Activated CD4-positive, alpha-beta memory T cell treated with anti-CD3 and anti-CD28 coated beads for 36 hours (primary cell): ENCODE measurements at regions not wholly inside any gene's neighbourhood (a gene's known extent, or its start where the extent isn't known, plus 50 kb on each side); places are given as distances from the start of the nearest gene placed in this dataset.

Experiments used
- CTCF ChIA-PET: fragments of 350-600 bp; sonication (Branson Sonifier 250); formaldehyde crosslinking; loops from one replicate; lab custom pipeline; 2021; ENCODE audit warnings: antibody characterized with exemption, inconsistent platforms; lab: Charles Lee
- POLR2A ChIA-PET: fragments of 350-600 bp; sonication (Branson Sonifier 250); formaldehyde crosslinking; loops from one replicate; lab custom pipeline; 2021; ENCODE audit warnings: antibody characterized with exemption; lab: Charles Lee
- DNase-seq: peaks from one replicate; pipeline ENCODE4 v3.0.0-alpha.2; 2020
- H3K27ac Mint-ChIP-seq: one replicate; pipeline ENCODE4 v1.8.0; 2021; ENCODE audit warnings: mixed read lengths
- H3K27me3 Mint-ChIP-seq: one replicate; pipeline ENCODE4 v1.8.0; 2021; ENCODE audit warnings: mixed read lengths
- H3K36me3 Mint-ChIP-seq: one replicate; pipeline ENCODE4 v1.8.0; 2021; ENCODE audit warnings: mixed read lengths
- H3K4me1 Mint-ChIP-seq: one replicate; pipeline ENCODE4 v1.8.0; 2021; ENCODE audit warnings: low read depth, mixed read lengths
- H3K4me3 Mint-ChIP-seq: one replicate; pipeline ENCODE4 v1.8.0; 2021; ENCODE audit warnings: mild to moderate bottlenecking, mixed read lengths
- H3K9me3 Mint-ChIP-seq: one replicate; pipeline ENCODE4 v1.8.0; 2021; ENCODE audit warnings: mixed read lengths
- intact Hi-C: fragments of 100-400 bp; cut with micrococcal nuclease; formaldehyde crosslinking; loops from one replicate; pipeline ENCODE4 v1.15.1; 2023

GRCh38 chr16:77556201-77556873 is 121.5 kb upstream of the ADAMTS18 start:
- intact Hi-C loops, result no loop called here
- ChIA-PET POLR2A (no interaction called here), CTCF (no interaction called here)
- Mint-ChIP-seq H3K27me3 (peaks cover 5% of the 10 kb centered on the region), H3K4me3 (no peak overlapping the region), H3K4me1 (no peaks in the 10 kb centered on the region), H3K9me3 (no peaks in the 10 kb centered on the region), H3K36me3 (no peaks in the 10 kb centered on the region), H3K27ac (no peak overlapping the region)
- DNase-seq, result no peak

- no peak overlapping the region for H3K4me3 Mint-ChIP-seq
- H3K9me3 Mint-ChIP-seq, result no peaks in the 10 kb centered on the region
- CTCF ChIA-PET, result no interaction called here
- POLR2A ChIA-PET, result no interaction called here
- no peaks in the 10 kb centered on the region for H3K36me3 Mint-ChIP-seq
- peaks cover 7% of the 10 kb centered on the region for H3K27me3 Mint-ChIP-seq
- intact Hi-C loops, result no loop called here
- H3K27ac Mint-ChIP-seq, result no peak overlapping the region
- H3K4me1 Mint-ChIP-seq, result no peaks in the 10 kb centered on the region
- no peak for DNase-seq
Observed at GRCh38 chr16:77557385-77557784, 122.6 kb upstream of the ADAMTS18 start.

GRCh38 chr16:77558786-77559185 is 124.0 kb upstream of the ADAMTS18 start:
- DNase-seq, result no peak
- intact Hi-C loops, result no loop called here
- POLR2A ChIA-PET, result interaction anchor here (0.6 kb wide), 1 partner anchor 1353 kb away, joined by 4 read pairs; no protein-coding TSS in a partner anchor
- CTCF ChIA-PET, result no interaction called here
- H3K36me3 Mint-ChIP-seq, result no peaks in the 10 kb centered on the region
- no peaks in the 10 kb centered on the region for H3K9me3 Mint-ChIP-seq
- peaks cover 7% of the 10 kb centered on the region for H3K27me3 Mint-ChIP-seq
- no peak overlapping the region for H3K4me3 Mint-ChIP-seq
- H3K4me1 Mint-ChIP-seq, result no peaks in the 10 kb centered on the region
- no peak overlapping the region for H3K27ac Mint-ChIP-seq

GRCh38 chr16:77562497-77562896 is 127.7 kb upstream of the ADAMTS18 start:
- no peaks in the 10 kb centered on the region for H3K4me1 Mint-ChIP-seq
- CTCF ChIA-PET, result interaction anchor here (1.5 kb wide), 1 partner anchor 20 kb away, joined by 3 read pairs; no protein-coding TSS in a partner anchor
- POLR2A ChIA-PET, result no interaction called here
- H3K36me3 Mint-ChIP-seq, result no peaks in the 10 kb centered on the region
- no peak overlapping the region for H3K4me3 Mint-ChIP-seq
- intact Hi-C loops, result no loop called here
- no peaks in the 10 kb centered on the region for H3K9me3 Mint-ChIP-seq
- peaks cover 5% of the 10 kb centered on the region for H3K27me3 Mint-ChIP-seq
- H3K27ac Mint-ChIP-seq, result no peak overlapping the region
- DNase-seq, result no peak

GRCh38 chr16:77564791-77565390 is 130.1 kb upstream of the ADAMTS18 start:
- ChIA-PET POLR2A (no interaction called here), CTCF (no interaction called here)
- H3K27ac Mint-ChIP-seq, result no peak overlapping the region
- peaks cover 8% of the 10 kb centered on the region for H3K27me3 Mint-ChIP-seq
- no peak overlapping the region for H3K4me3 Mint-ChIP-seq
- no peaks in the 10 kb centered on the region for H3K9me3 Mint-ChIP-seq
- DNase-seq, result no peak
- intact Hi-C loops, result no loop called here
- no peaks in the 10 kb centered on the region for H3K4me1 Mint-ChIP-seq
- H3K36me3 Mint-ChIP-seq, result no peaks in the 10 kb centered on the region

- no peaks in the 10 kb centered on the region for H3K36me3 Mint-ChIP-seq
- ChIA-PET CTCF (interaction anchor here (1.5 kb wide), 1 partner anchor 15 kb away, joined by 4 read pairs; no protein-coding TSS in a partner anchor), POLR2A (no interaction called here)
- peaks cover 7% of the 10 kb centered on the region for H3K27me3 Mint-ChIP-seq
- no peak overlapping the region for H3K27ac Mint-ChIP-seq
- no peak overlapping the region for H3K4me3 Mint-ChIP-seq
- H3K9me3 Mint-ChIP-seq, result no peaks in the 10 kb centered on the region
- DNase-seq, result no peak
- intact Hi-C loops, result no loop called here
- no peaks in the 10 kb centered on the region for H3K4me1 Mint-ChIP-seq
Observed at GRCh38 chr16:77569406-77569805, 134.6 kb upstream of the ADAMTS18 start.

- intact Hi-C loops, result no loop called here
- no peak for DNase-seq
- ChIA-PET CTCF (interaction anchor here (1.7 kb wide), 1 partner anchor 13 kb away, joined by 4 read pairs; no protein-coding TSS in a partner anchor), POLR2A (interaction anchor here (0.6 kb wide), 1 partner anchor 40 kb away, joined by 3 read pairs; no protein-coding TSS in a partner anchor)
- H3K36me3 Mint-ChIP-seq, result no peaks in the 10 kb centered on the region
- H3K9me3 Mint-ChIP-seq, result no peaks in the 10 kb centered on the region
- H3K27ac Mint-ChIP-seq, result no peak overlapping the region
- H3K4me3 Mint-ChIP-seq, result no peak overlapping the region
- H3K4me1 Mint-ChIP-seq, result no peaks in the 10 kb centered on the region
- H3K27me3 Mint-ChIP-seq, result peaks cover 8% of the 10 kb centered on the region
Observed at GRCh38 chr16:77570574-77570973, 135.7 kb upstream of the ADAMTS18 start.

- H3K9me3 Mint-ChIP-seq, result no peaks in the 10 kb centered on the region
- H3K27me3 Mint-ChIP-seq, result peaks cover 10% of the 10 kb centered on the region
- H3K4me1 Mint-ChIP-seq, result no peaks in the 10 kb centered on the region
- intact Hi-C loops, result no loop called here
- no peak overlapping the region for H3K27ac Mint-ChIP-seq
- POLR2A ChIA-PET, result interaction anchor here (0.6 kb wide), 1 partner anchor 40 kb away, joined by 3 read pairs; no protein-coding TSS in a partner anchor
- CTCF ChIA-PET, result interaction anchor here (1.1 to 1.7 kb wide), 3 partner anchors 11 to 335 kb away, joined by 3 to 4 read pairs (median 4); no protein-coding TSS in a partner anchor
- H3K36me3 Mint-ChIP-seq, result no peaks in the 10 kb centered on the region
- no peak overlapping the region for H3K4me3 Mint-ChIP-seq
- DNase-seq, result no peak
Observed at GRCh38 chr16:77571115-77571862, 136.5 kb upstream of the ADAMTS18 start.

- ChIA-PET CTCF (interaction anchor here (0.9 kb wide), 1 partner anchor 9 kb away, joined by 3 read pairs; no protein-coding TSS in a partner anchor), POLR2A (no interaction called here)
- H3K27ac Mint-ChIP-seq, result no peak overlapping the region
- no peaks in the 10 kb centered on the region for H3K36me3 Mint-ChIP-seq
- no peak overlapping the region for H3K4me3 Mint-ChIP-seq
- intact Hi-C loops, result no loop called here
- H3K27me3 Mint-ChIP-seq, result peaks cover 11% of the 10 kb centered on the region
- DNase-seq, result no peak
- no peaks in the 10 kb centered on the region for H3K4me1 Mint-ChIP-seq
- H3K9me3 Mint-ChIP-seq, result no peaks in the 10 kb centered on the region
Observed at GRCh38 chr16:77574867-77575624, 140.2 kb upstream of the ADAMTS18 start.

- Mint-ChIP-seq H3K36me3 (no peaks in the 10 kb centered on the region), H3K4me1 (no peaks in the 10 kb centered on the region), H3K27ac (no peak overlapping the region), H3K9me3 (no peaks in the 10 kb centered on the region), H3K27me3 (peaks cover 10% of the 10 kb centered on the region), H3K4me3 (no peak overlapping the region)
- DNase-seq, result no peak
- intact Hi-C loops, result no loop called here
- ChIA-PET POLR2A (no interaction called here), CTCF (no interaction called here)
Observed at GRCh38 chr16:77579351-77579891, 142.9 kb upstream of the NUDT7 start.

- no peaks in the 10 kb centered on the region for H3K36me3 Mint-ChIP-seq
- intact Hi-C loops, result no loop called here
- peaks cover 10% of the 10 kb centered on the region for H3K4me1 Mint-ChIP-seq
- CTCF ChIA-PET, result interaction anchor here (0.9 to 6.9 kb wide), 8 partner anchors 10 to 421 kb away, joined by 3 to 206 read pairs (median 4); no protein-coding TSS in a partner anchor
- H3K27ac Mint-ChIP-seq, result no peak overlapping the region
- DNase-seq, result no peak
- POLR2A ChIA-PET, result no interaction called here
- H3K27me3 Mint-ChIP-seq, result peaks cover 18% of the 10 kb centered on the region
- no peaks in the 10 kb centered on the region for H3K9me3 Mint-ChIP-seq
- no peak overlapping the region for H3K4me3 Mint-ChIP-seq
Observed at GRCh38 chr16:77581706-77582105, 140.6 kb upstream of the NUDT7 start.
